Glutamatergic neuron (in vitro differentiated cells): ENCODE measurements at regions not wholly inside any gene's neighbourhood (a gene's known extent, or its start where the extent isn't known, plus 50 kb on each side); places are given as distances from the start of the nearest gene placed in this dataset.

Experiments
- DNase-seq: peaks from one replicate; pipeline ENCODE4 v3.0.0; 2022
- H3K27ac Mint-ChIP-seq: one replicate; pipeline ENCODE4 v1.8.0; 2020; ENCODE audit warnings: mild to moderate bottlenecking, mixed read lengths, inconsistent platforms; ENCODE audit not compliant: unreplicated experiment
- H3K27me3 Mint-ChIP-seq: one replicate; pipeline ENCODE4 v1.8.0; 2020; ENCODE audit warnings: mild to moderate bottlenecking, moderate library complexity, mixed read lengths, inconsistent platforms; ENCODE audit not compliant: unreplicated experiment
- H3K36me3 Mint-ChIP-seq: one replicate; pipeline ENCODE4 v1.8.0; 2020; ENCODE audit warnings: mild to moderate bottlenecking, mixed read lengths, inconsistent platforms; ENCODE audit not compliant: unreplicated experiment
- H3K4me1 Mint-ChIP-seq: one replicate; pipeline ENCODE4 v1.8.0; 2020; ENCODE audit warnings: mild to moderate bottlenecking, low read depth, mixed read lengths, inconsistent platforms; ENCODE audit not compliant: unreplicated experiment
- H3K4me3 Mint-ChIP-seq: one replicate; pipeline ENCODE4 v1.8.0; 2020; ENCODE audit warnings: mild to moderate bottlenecking, mixed read lengths, inconsistent platforms; ENCODE audit not compliant: unreplicated experiment
- H3K9me3 Mint-ChIP-seq: one replicate; pipeline ENCODE4 v1.8.0; 2020; ENCODE audit warnings: mild to moderate bottlenecking, moderate library complexity, mixed read lengths, inconsistent platforms; ENCODE audit not compliant: unreplicated experiment
- CTCF ChIP-seq: fragments of 200-600 bp; sonication (generic); IDR thresholded peaks from one replicate; pipeline ENCODE4 v1.5.0; 2021; ENCODE audit not compliant: partially characterized antibody, unreplicated experiment

DNA sequence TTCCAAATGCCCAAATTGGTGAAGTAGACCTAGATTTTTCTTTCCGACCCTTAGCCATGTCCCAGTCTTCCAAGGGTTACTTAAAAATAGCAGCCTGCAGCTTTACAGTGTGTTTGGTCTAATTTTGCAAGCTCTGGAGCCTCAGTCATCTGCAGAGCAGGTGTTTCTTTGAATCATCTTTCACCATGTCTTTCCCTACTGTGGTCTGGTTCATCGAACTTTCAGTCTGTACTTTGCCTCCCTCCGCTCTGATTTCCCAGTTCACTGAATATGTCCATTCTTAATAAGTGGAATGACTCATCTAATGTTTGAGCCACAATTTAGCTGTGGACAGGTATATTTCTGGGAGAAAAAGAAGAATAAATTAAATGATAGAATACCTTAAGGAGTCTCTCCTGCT is 1060.7 kb downstream of the EFNA5 start:
- Mint-ChIP-seq H3K36me3 (no peaks in the 10 kb centered on the region), H3K4me3 (no peak overlapping the region), H3K4me1 (no peaks in the 10 kb centered on the region), H3K9me3 (no peaks in the 10 kb centered on the region), H3K27me3 (no peaks in the 10 kb centered on the region), H3K27ac (no peak overlapping the region)
- DNase-seq, result no peak
- no peak for TF ChIP-seq CTCF

GRCh38 chr5:106601620-106602019 is 1069.1 kb downstream of the EFNA5 start:
- Mint-ChIP-seq H3K36me3 (no peaks in the 10 kb centered on the region), H3K27me3 (no peaks in the 10 kb centered on the region), H3K4me1 (peaks cover 4% of the 10 kb centered on the region), H3K4me3 (no peak overlapping the region), H3K27ac (no peak overlapping the region), H3K9me3 (no peaks in the 10 kb centered on the region)
- no peak for DNase-seq
- TF ChIP-seq CTCF, result no peak

DNA sequence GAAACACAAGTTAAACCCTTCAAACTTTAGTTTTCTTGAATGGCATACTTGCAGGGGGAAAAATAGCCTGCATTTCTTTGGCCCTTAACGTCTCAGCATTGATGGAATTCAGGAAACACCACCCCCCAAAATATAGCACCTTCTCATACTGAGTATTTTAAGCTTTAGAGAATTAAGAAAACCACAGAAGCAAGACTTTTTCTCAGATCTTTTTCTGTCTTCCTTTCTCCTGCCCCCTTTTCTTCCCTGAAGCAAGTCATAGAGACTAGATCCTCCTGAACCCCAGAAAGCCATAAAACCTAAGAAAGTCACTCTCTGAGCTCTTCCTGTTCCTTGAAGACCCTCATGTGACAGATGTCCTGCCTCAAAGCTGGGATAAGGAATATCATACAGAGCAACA is 1069.9 kb downstream of the EFNA5 start:
- H3K27me3 Mint-ChIP-seq, result no peaks in the 10 kb centered on the region
- no peaks in the 10 kb centered on the region for H3K9me3 Mint-ChIP-seq
- TF ChIP-seq CTCF, result no peak
- DNase-seq, result no peak
- no peak overlapping the region for H3K4me3 Mint-ChIP-seq
- no peaks in the 10 kb centered on the region for H3K36me3 Mint-ChIP-seq
- H3K27ac Mint-ChIP-seq, result no peak overlapping the region
- peaks cover 4% of the 10 kb centered on the region for H3K4me1 Mint-ChIP-seq

DNA sequence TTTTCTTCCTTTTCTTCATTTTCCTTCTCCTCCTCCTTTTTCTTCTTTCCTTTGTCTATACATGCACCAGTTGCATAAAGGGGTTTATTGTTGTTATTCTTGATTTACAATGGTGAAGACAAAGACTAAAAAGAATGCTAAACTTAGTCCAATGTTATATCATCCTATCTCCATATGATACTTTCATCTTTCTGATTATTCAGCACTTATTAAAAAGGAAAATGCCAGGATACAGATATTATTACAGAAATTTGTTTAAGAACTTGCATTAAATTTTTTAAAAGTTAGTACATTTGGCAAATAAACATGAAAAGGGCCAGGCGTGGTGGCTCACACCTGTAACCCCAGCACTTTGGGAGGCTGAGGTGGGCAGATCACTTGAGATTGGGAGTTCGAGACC is 1074.9 kb downstream of the EFNA5 start:
- Mint-ChIP-seq H3K9me3 (no peaks in the 10 kb centered on the region), H3K36me3 (no peaks in the 10 kb centered on the region), H3K27me3 (no peaks in the 10 kb centered on the region), H3K27ac (no peak overlapping the region), H3K4me1 (no peaks in the 10 kb centered on the region), H3K4me3 (no peak overlapping the region)
- no peak for TF ChIP-seq CTCF
- no peak for DNase-seq

GRCh38 chr5:106584268-106584667 is 1086.5 kb downstream of the EFNA5 start:
- TF ChIP-seq CTCF, result no peak
- no peaks in the 10 kb centered on the region for H3K4me1 Mint-ChIP-seq
- no peaks in the 10 kb centered on the region for H3K9me3 Mint-ChIP-seq
- H3K27ac Mint-ChIP-seq, result no peak overlapping the region
- no peak overlapping the region for H3K4me3 Mint-ChIP-seq
- H3K36me3 Mint-ChIP-seq, result no peaks in the 10 kb centered on the region
- no peaks in the 10 kb centered on the region for H3K27me3 Mint-ChIP-seq
- DNase-seq, result no peak
